Right lobe of liver (tissue), 6 donors: ENCODE measurements at regions not wholly inside any gene's neighbourhood (a gene's known extent, or its start where the extent isn't known, plus 50 kb on each side); places are given as distances from the start of the nearest gene placed in this dataset.

ENCODE experiments used
- ATAC-seq, 4 donors: fragments of 200-7000 bp; cut with Tn5 transposase; one replicate each; pipeline ENCODE4 v1.9.1; 2020; ENCODE audit warnings: mild to moderate bottlenecking in 4 of 4, moderate library complexity in 4 of 4
- DNase-seq, 3 donors: peaks; one replicate each; pipeline ENCODE4 v3.0.0-alpha.2; 2020
- H3K27ac ChIP-seq, 3 donors: fragments of 200-600 bp; one replicate each; pipeline ENCODE4 v1.8.0; 2022
- H3K27me3 ChIP-seq, 2 donors: fragments of 200-600 bp; one replicate each; pipeline ENCODE4 v1.8.0; 2022
- H3K36me3 ChIP-seq, 4 donors: fragments of 200-600 bp; sonication (generic) in 1 of 4; one replicate each; pipeline versions ENCODE4 v1.5.1 to v1.8.0; 2017 to 2022; ENCODE audit warnings: control low read depth in 1 of 4
- H3K4me1 ChIP-seq, 4 donors: fragments of 200-600 bp; sonication (generic) in 1 of 4; one replicate each; pipeline versions ENCODE4 v1.5.1 to v1.8.0; 2017 to 2022; ENCODE audit warnings: control low read depth in 1 of 4
- H3K4me3 ChIP-seq, 3 donors: fragments of 200-600 bp; one replicate each; pipeline ENCODE4 v1.8.0; 2022
- H3K9me3 ChIP-seq, 4 donors: fragments of 200-600 bp; sonication (generic) in 1 of 4; one replicate each; pipeline versions ENCODE4 v1.5.1 to v1.8.0; 2017 to 2022; ENCODE audit warnings: control low read depth in 1 of 4
- POLR2A ChIP-seq: fragments of 450-650 bp; IDR thresholded peaks from one replicate; pipeline ENCODE4 v1.6.1; 2017; ENCODE audit warnings: antibody characterized with exemption, mild to moderate bottlenecking
- WGBS: methylation state at CpG from one replicate; pipeline ENCODE4 v1.1.6; 2018; ENCODE audit warnings: low coverage, low lambda C conversion rate; ENCODE audit not compliant: insufficient coverage; ENCODE audit errors: missing lambda C conversion rate; 5-methylcytosine and 5-hydroxymethylcytosine counted together
- intact Hi-C, 2 donors: fragments of 100-400 bp; cut with DNase I; formaldehyde crosslinking; loops; one replicate each; pipeline versions ENCODE4 v1.11.2 to v1.14.1; 2022
- TF ChIP-seq, protein P1 (sequence below), 4 donors: fragments of 200-600 bp in 3 of 4; fragments of 450-650 bp in 1 of 4; IDR thresholded peaks; one replicate each; pipeline versions ENCODE4 v1.5.1 to v1.8.0; 2016 to 2022; ENCODE audit warnings: antibody characterized with exemption in 4 of 4, mild to moderate bottlenecking in 2 of 4
- donor health status: DM: no; HTN: yes; CAD: no.
- donor health status: DM: no; HTN: no; CAD: no.
- donor health status: DM: no; HTN: no; CAD: no.
- donor health status: DM: no; HTN: yes; CAD: no.
- donor health status: DM: no; HTN: yes; CAD: no.

- DNase-seq (no peak), ATAC-seq (no peak)
- Histone ChIP-seq H3K4me3 (no peak overlapping the region), H3K27me3 (no peaks in the 10 kb centered on the region), H3K4me1 (no peaks in the 10 kb centered on the region), H3K36me3 (no peaks in the 10 kb centered on the region), H3K27ac (no peak overlapping the region), H3K9me3 (no peaks in the 10 kb centered on the region)
- intact Hi-C loops = no loop called here
- 14% methylated on average over 2 of the region's 2 CpGs for WGBS
- TF ChIP-seq, protein P1, sequence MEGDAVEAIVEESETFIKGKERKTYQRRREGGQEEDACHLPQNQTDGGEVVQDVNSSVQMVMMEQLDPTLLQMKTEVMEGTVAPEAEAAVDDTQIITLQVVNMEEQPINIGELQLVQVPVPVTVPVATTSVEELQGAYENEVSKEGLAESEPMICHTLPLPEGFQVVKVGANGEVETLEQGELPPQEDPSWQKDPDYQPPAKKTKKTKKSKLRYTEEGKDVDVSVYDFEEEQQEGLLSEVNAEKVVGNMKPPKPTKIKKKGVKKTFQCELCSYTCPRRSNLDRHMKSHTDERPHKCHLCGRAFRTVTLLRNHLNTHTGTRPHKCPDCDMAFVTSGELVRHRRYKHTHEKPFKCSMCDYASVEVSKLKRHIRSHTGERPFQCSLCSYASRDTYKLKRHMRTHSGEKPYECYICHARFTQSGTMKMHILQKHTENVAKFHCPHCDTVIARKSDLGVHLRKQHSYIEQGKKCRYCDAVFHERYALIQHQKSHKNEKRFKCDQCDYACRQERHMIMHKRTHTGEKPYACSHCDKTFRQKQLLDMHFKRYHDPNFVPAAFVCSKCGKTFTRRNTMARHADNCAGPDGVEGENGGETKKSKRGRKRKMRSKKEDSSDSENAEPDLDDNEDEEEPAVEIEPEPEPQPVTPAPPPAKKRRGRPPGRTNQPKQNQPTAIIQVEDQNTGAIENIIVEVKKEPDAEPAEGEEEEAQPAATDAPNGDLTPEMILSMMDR (IDR thresholded peaks at IDR 0.05) = no peak
- TF ChIP-seq POLR2A = no peak
Measured at GRCh38 chr5:114565139-114565538, 203.3 kb downstream of the KCNN2 start.

GRCh38 chr5:114561415-114561814 is 199.5 kb downstream of the KCNN2 start:
- H3K27ac ChIP-seq = no peak overlapping the region
- no peak overlapping the region for H3K4me3 ChIP-seq
- no peaks in the 10 kb centered on the region for H3K36me3 ChIP-seq
- intact Hi-C loops = no loop called here
- H3K27me3 ChIP-seq = no peaks in the 10 kb centered on the region
- H3K4me1 ChIP-seq = no peaks in the 10 kb centered on the region
- DNase-seq (no peak), ATAC-seq (no peak)
- 7% methylated on average over 4 of the region's 4 CpGs for WGBS
- TF ChIP-seq POLR2A = no peak
- TF ChIP-seq, protein P1 (IDR thresholded peaks at IDR 0.05) = no peak
- no peaks in the 10 kb centered on the region for H3K9me3 ChIP-seq
